ENCODE measurements at regions not wholly inside any gene's neighbourhood (a gene's known extent, or its start where the extent isn't known, plus 50 kb on each side); places are given as distances from the start of the nearest gene placed in this dataset.

- TF ChIP-seq CTCF (IDR thresholded peaks at IDR 0.05) (no peak), POLR2AphosphoS5 (IDR thresholded peaks at IDR 0.05) (no peak), POLR2A (IDR thresholded peaks at IDR 0.05) (no peak)
Observed at GRCh38 chr15:72936691-72937679, 115.3 kb upstream of the NEO1 start.

Data from breast epithelium (tissue), 3 donors.